ENCODE measurements at regions not wholly inside any gene's neighbourhood (a gene's known extent, or its start where the extent isn't known, plus 50 kb on each side); places are given as distances from the start of the nearest gene placed in this dataset.

DNA sequence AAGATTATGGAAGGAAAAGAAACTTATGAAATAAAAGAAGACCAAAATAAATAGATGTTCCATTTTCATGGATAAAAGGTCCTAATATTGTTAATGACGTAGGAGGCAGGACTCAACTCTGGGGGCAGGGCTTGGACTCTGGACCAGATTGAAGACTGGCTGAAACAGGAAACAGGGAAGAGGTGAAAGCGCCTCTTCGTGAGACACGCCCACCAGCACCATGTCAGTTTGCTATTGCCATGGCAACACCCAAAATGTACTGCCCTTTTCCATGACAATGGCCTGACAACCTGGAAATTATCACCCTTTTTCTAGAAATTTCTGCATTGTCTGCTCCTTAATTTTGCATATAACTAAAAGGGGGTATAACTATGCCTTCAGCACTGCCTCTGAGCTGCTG is 1522.2 kb downstream of the TBC1D22A start:
- 19% methylated on average over 4 of the region's 4 CpGs for WGBS (ENCODE audit: low lambda C conversion rate)
- Histone ChIP-seq H4K20me1 (ENCODE audit: insufficient read depth, low read length) (no peaks in the 10 kb centered on the region), H3K4me1 (ENCODE audit: insufficient read depth, low read length) (no peaks in the 10 kb centered on the region), H3K4me2 (ENCODE audit: low read depth, low read length) (no peak overlapping the region), H3K27me3 (ENCODE audit: control insufficient read depth in 1 of 2, insufficient read depth in 2 of 2, low read length in 2 of 2) (peaks cover 0 to 20% of the 10 kb centered on the region in 2 experiments; a peak in 2 of 5 replicates), H3K9ac (ENCODE audit: insufficient read depth, low read depth, low read length) (no peak overlapping the region), H3K79me2 (ENCODE audit: insufficient read depth, low read length) (no peaks in the 10 kb centered on the region), H3K4me3 (replicated peaks in 1 of 3; ENCODE audit: insufficient read depth in 1 of 3, low read depth in 2 of 3, low read length in 3 of 3) (no peak overlapping the region), H3K36me3 (replicated peaks in 1 of 2; ENCODE audit: control insufficient read depth in 1 of 2, insufficient read depth in 2 of 2, low read length in 2 of 2) (no peaks in the 10 kb centered on the region), H2AFZ (ENCODE audit: low read length) (no peak overlapping the region), H3K27ac (ENCODE audit: extremely low read length, insufficient read depth, low read length) (no peak overlapping the region), H3K9me3 (ENCODE audit: low read length) (no peaks in the 10 kb centered on the region)
- FAIRE-seq (no peak), ATAC-seq (no peak), DNase-seq (ENCODE audit: low spot score) (no peak)
- TF ChIP-seq CREB1 (IDR thresholded peaks at IDR 0.05) (0 out of 2 replicates have a peak, but pooled peaks have one; percentile 11), CREB1 (CRISPR knock-in tag; IDR thresholded peaks at IDR 0.05) (no peak), THAP11 (CRISPR knock-in tag; IDR thresholded peaks at IDR 0.05) (no peak), ZSCAN30 (CRISPR knock-in tag; IDR thresholded peaks at IDR 0.05) (no peak), RXRA (CRISPR knock-in tag; IDR thresholded peaks at IDR 0.05) (no peak), ZNF451 (CRISPR knock-in tag; IDR thresholded peaks at IDR 0.05) (no peak)
- POLR2A ChIA-PET, result no interaction called here
- intact Hi-C loops (cut with micrococcal nuclease; ENCODE audit: unreplicated experiment) (no loop called here), in situ Hi-C loops (cut with HindIII; ENCODE audit: extremely low pct_ligation_motif_present, low pct_unique_long_range_greater_than_20kb) (no loop called here)
- CTCF ChIA-PET (ENCODE audit: low intra/inter-chr PET ratio, low total read pairs), result no interaction called here
- no TSS peak for BruUV-seq (replicated peaks)

GRCh38 chr22:48282804-48283203 is 1520.4 kb downstream of the TBC1D22A start:
- ATAC-seq (no peak), DNase-seq (ENCODE audit: low spot score) (no peak), FAIRE-seq (no peak)
- H3K27me3 ChIP-seq (ENCODE audit: control insufficient read depth in 1 of 2, insufficient read depth in 2 of 2, low read length in 2 of 2), result peaks cover 0 to 28% of the 10 kb centered on the region in 2 experiments; a peak in 2 of 5 replicates
- H3K4me3 ChIP-seq (replicated peaks in 1 of 3; ENCODE audit: insufficient read depth in 1 of 3, low read depth in 2 of 3, low read length in 3 of 3), result no peak overlapping the region
- H3K36me3 ChIP-seq (replicated peaks in 1 of 2; ENCODE audit: control insufficient read depth in 1 of 2, insufficient read depth in 2 of 2, low read length in 2 of 2), result no peaks in the 10 kb centered on the region
- H3K79me2 ChIP-seq (ENCODE audit: insufficient read depth, low read length), result no peaks in the 10 kb centered on the region
- no peak overlapping the region for H3K27ac ChIP-seq (ENCODE audit: extremely low read length, insufficient read depth, low read length)
- in situ Hi-C loops (cut with HindIII; ENCODE audit: extremely low pct_ligation_motif_present, low pct_unique_long_range_greater_than_20kb) (no loop called here), intact Hi-C loops (cut with micrococcal nuclease; ENCODE audit: unreplicated experiment) (no loop called here)
- no peak for TF ChIP-seq E2F1 (CRISPR knock-in tag; IDR thresholded peaks at IDR 0.05)
- peak; percentile 90 for TF ChIP-seq HNRNPK (IDR thresholded peaks at IDR 0.05; ENCODE audit: low read depth, low read length, poor library complexity, severe bottlenecking)
- BruUV-seq (replicated peaks), result no TSS peak
- no peak overlapping the region for H2AFZ ChIP-seq (ENCODE audit: low read length)
- H3K4me2 ChIP-seq (ENCODE audit: low read depth, low read length), result no peak overlapping the region
- 0% methylated on average over 2 of the region's 2 CpGs for WGBS (ENCODE audit: low lambda C conversion rate)
- ChIA-PET CTCF (ENCODE audit: low intra/inter-chr PET ratio, low total read pairs) (no interaction called here), POLR2A (no interaction called here)
- H3K4me1 ChIP-seq (ENCODE audit: insufficient read depth, low read length), result no peaks in the 10 kb centered on the region
- no peak overlapping the region for H3K9ac ChIP-seq (ENCODE audit: insufficient read depth, low read depth, low read length)
- no peaks in the 10 kb centered on the region for H4K20me1 ChIP-seq (ENCODE audit: insufficient read depth, low read length)
- no peaks in the 10 kb centered on the region for H3K9me3 ChIP-seq (ENCODE audit: low read length)

Measured in HepG2 (cell line).